PC-3 (cell line): ENCODE measurements at regions not wholly inside any gene's neighbourhood (a gene's known extent, or its start where the extent isn't known, plus 50 kb on each side); places are given as distances from the start of the nearest gene placed in this dataset.

Experiments used
- ATAC-seq: fragments of 200-7000 bp; cut with Tn5 transposase; 2 replicates; pipeline ENCODE4 v1.9.1; 2020; ENCODE audit warnings: mild to moderate bottlenecking, moderate library complexity
- BruUV-seq: library from RNA; stranded (reverse); fragments of 400-500 nt; replicated peaks from 2 replicates; lab custom pipeline; 2021; lab: Mats Ljungman, UMichigan
- CTCF ChIA-PET: fragments of 300-600 bp; sonication (Branson Sonifier 250); formaldehyde crosslinking; loops from one replicate; lab custom pipeline; 2022; ENCODE audit warnings: antibody characterized with exemption; lab: Charles Lee
- POLR2A ChIA-PET: fragments of 300-600 bp; sonication (Branson Sonifier 250); formaldehyde crosslinking; loops from one replicate; lab custom pipeline; 2022; ENCODE audit warnings: antibody characterized with exemption; ENCODE audit not compliant: unreplicated experiment; lab: Charles Lee
- DNase-seq: peaks from one replicate; pipeline ENCODE4 v3.0.0-alpha.2; 2015
- H2AFZ ChIP-seq: fragments of 300-600 bp; sonication (generic); 2 replicates; pipeline ENCODE4 v1.6.0; 2016; ENCODE audit warnings: antibody characterized with exemption, low read length
- H3F3A ChIP-seq: fragments of 300-600 bp; sonication (generic); one replicate; pipeline ENCODE4 v1.6.0; 2017; ENCODE audit warnings: antibody characterized with exemption, low read length, control low read depth, mild to moderate bottlenecking; ENCODE audit not compliant: unreplicated experiment
- H3K27ac ChIP-seq: fragments of 300-600 bp; sonication (generic); 2 replicates; pipeline ENCODE4 v1.5.1; 2016; ENCODE audit warnings: mild to moderate bottlenecking, low read length
- H3K27me3 ChIP-seq: fragments of 300-600 bp; sonication (generic); 2 replicates; pipeline ENCODE4 v1.6.1; 2016; ENCODE audit warnings: low read length, mixed read lengths
- H3K36me3 ChIP-seq: fragments of 300-600 bp; sonication (generic); 2 replicates; pipeline ENCODE4 v1.6.1; 2016; ENCODE audit warnings: low read depth, mixed run types, low read length, mixed read lengths
- H3K4me1 ChIP-seq: fragments of 300-600 bp; sonication (generic); 2 replicates; pipeline ENCODE4 v1.5.1; 2016; ENCODE audit warnings: low read length; ENCODE audit not compliant: insufficient read depth
- H3K4me2 ChIP-seq: fragments of 300-600 bp; sonication (generic); 2 replicates; pipeline ENCODE4 v1.6.0; 2016; ENCODE audit warnings: low read length
- H3K4me3 ChIP-seq: fragments of 300-600 bp; sonication (generic); 2 replicates; pipeline ENCODE4 v1.5.1; 2016; ENCODE audit warnings: mild to moderate bottlenecking, low read length, mixed read lengths
- H3K79me2 ChIP-seq: fragments of 300-600 bp; sonication (generic); 2 replicates; pipeline ENCODE4 v1.6.1; 2017; ENCODE audit warnings: low read length, mixed read lengths
- H3K9ac ChIP-seq: fragments of 300-600 bp; sonication (generic); 2 replicates; pipeline ENCODE4 v1.6.0; 2016; ENCODE audit warnings: mild to moderate bottlenecking, low read length
- H3K9me2 ChIP-seq: fragments of 300-600 bp; sonication (generic); replicated peaks from 2 replicates; pipeline ENCODE4 v1.6.1; 2016; ENCODE audit warnings: mixed run types, low read length, mixed read lengths
- H3K9me3 ChIP-seq: fragments of 300-600 bp; sonication (generic); 2 replicates; pipeline ENCODE4 v1.6.1; 2016; ENCODE audit warnings: low read length, mixed read lengths
- H4K20me1 ChIP-seq: fragments of 300-600 bp; sonication (generic); 2 replicates; pipeline ENCODE4 v1.6.1; 2016; ENCODE audit warnings: low read length, mixed read lengths
- CTCF ChIP-seq: fragments of 300-600 bp; sonication (generic); conservative IDR thresholded peaks from 2 replicates; pipeline ENCODE4 v1.5.1; 2017; ENCODE audit warnings: antibody characterized with exemption, low read depth, mild to moderate bottlenecking, low read length
- EZH2 ChIP-seq: fragments of 300-600 bp; sonication (generic); IDR thresholded peaks from one replicate; pipeline ENCODE4 v1.6.1; 2017; ENCODE audit warnings: antibody characterized with exemption, mild to moderate bottlenecking, low read length; ENCODE audit not compliant: unreplicated experiment
- EZH2phosphoT487 ChIP-seq: fragments of 300-600 bp; sonication (generic); IDR thresholded peaks from 2 replicates; pipeline ENCODE4 v1.6.1; 2018; ENCODE audit warnings: mild to moderate bottlenecking, antibody characterized with exemption, low read length, borderline replicate concordance
- intact Hi-C: fragments of 100-400 bp; cut with micrococcal nuclease; formaldehyde crosslinking; loops from 2 replicates; pipeline ENCODE4 v1.9.0; 2023

GRCh38 chr10:105797234-105797890 is 1156.3 kb downstream of the SORCS3 start:
- H3K9ac ChIP-seq: no peak overlapping the region
- peak overlapping the region; percentile 43; the same call in 1 of the 2 replicates for H2AFZ ChIP-seq
- POLR2A ChIA-PET: no interaction called here
- peak overlapping the region; percentile 39; the same call in 1 of the 2 replicates for H3K4me3 ChIP-seq
- intact Hi-C loops: no loop called here
- BruUV-seq: no TSS peak
- DNase-seq (peak; percentile 58), ATAC-seq (peak; percentile 56; the same call in 1 of the 2 replicates)
- H3K9me3 ChIP-seq: no peaks in the 10 kb centered on the region
- TF ChIP-seq EZH2 (no peak), EZH2phosphoT487 (no peak), CTCF (peak; percentile 69)
- H3K4me1 ChIP-seq: no peaks in the 10 kb centered on the region
- H3K4me2 ChIP-seq: peak overlapping the region; percentile 60
- no peaks in the 10 kb centered on the region for H3K36me3 ChIP-seq
- H3K27ac ChIP-seq: no peak overlapping the region
- CTCF ChIA-PET: no interaction called here
- H3K9me2 ChIP-seq: no peaks in the 10 kb centered on the region
- H3K79me2 ChIP-seq: no peaks in the 10 kb centered on the region
- no peaks in the 10 kb centered on the region for H3F3A ChIP-seq
- no peaks in the 10 kb centered on the region for H3K27me3 ChIP-seq
- no peaks in the 10 kb centered on the region for H4K20me1 ChIP-seq

- Histone ChIP-seq H3K4me2 (no peak overlapping the region), H3K79me2 (no peaks in the 10 kb centered on the region), H3K4me3 (no peak overlapping the region), H4K20me1 (no peaks in the 10 kb centered on the region), H3K9me3 (no peaks in the 10 kb centered on the region), H3K9me2 (no peaks in the 10 kb centered on the region), H3K4me1 (no peaks in the 10 kb centered on the region), H3F3A (no peaks in the 10 kb centered on the region), H3K27ac (no peak overlapping the region), H3K9ac (no peak overlapping the region), H3K27me3 (no peaks in the 10 kb centered on the region), H2AFZ (no peak overlapping the region), H3K36me3 (no peaks in the 10 kb centered on the region)
- peak; percentile 44 for DNase-seq
- intact Hi-C loops: no loop called here
- TF ChIP-seq EZH2phosphoT487 (no peak), CTCF (no peak), EZH2 (no peak)
- POLR2A ChIA-PET: no interaction called here
- ATAC-seq: no peak
- no TSS peak for BruUV-seq
- CTCF ChIA-PET: no interaction called here
Measured at GRCh38 chr10:105793071-105793470, 1152.0 kb downstream of the SORCS3 start.

GRCh38 chr10:105785721-105786120 is 1144.6 kb downstream of the SORCS3 start:
- Histone ChIP-seq H2AFZ (no peak overlapping the region), H3K36me3 (no peaks in the 10 kb centered on the region), H3K9me3 (no peaks in the 10 kb centered on the region), H3K4me1 (no peaks in the 10 kb centered on the region), H3K9me2 (no peaks in the 10 kb centered on the region), H3K79me2 (no peaks in the 10 kb centered on the region), H3K27me3 (no peaks in the 10 kb centered on the region), H4K20me1 (no peaks in the 10 kb centered on the region), H3K9ac (no peak overlapping the region), H3F3A (no peaks in the 10 kb centered on the region), H3K4me3 (no peak overlapping the region), H3K4me2 (no peak overlapping the region), H3K27ac (no peak overlapping the region)
- TF ChIP-seq EZH2 (no peak), CTCF (no peak), EZH2phosphoT487 (no peak)
- ChIA-PET POLR2A (no interaction called here), CTCF (no interaction called here)
- ATAC-seq (no peak), DNase-seq (peak; percentile 23)
- intact Hi-C loops: no loop called here
- BruUV-seq: no TSS peak
